NCI-H1092 (cell line): ENCODE measurements at regions not wholly inside any gene's neighbourhood (a gene's known extent, or its start where the extent isn't known, plus 50 kb on each side); places are given as distances from the start of the nearest gene placed in this dataset.

ENCODE experiments used
- DNase-seq: peaks from one replicate; lab custom pipeline; 2025; lab: John Stamatoyannopoulos, UW

- no peak for DNase-seq
These were observed 63.7 kb upstream of the CHL1 start for GRCh38 chr3:132904-133303.

GRCh38 chr3:140748-141330 lies 55.7 kb upstream of the CHL1 start:
- no peak for DNase-seq
